HG03025 (cell line): ENCODE measurements at regions not wholly inside any gene's neighbourhood (a gene's known extent, or its start where the extent isn't known, plus 50 kb on each side); places are given as distances from the start of the nearest gene placed in this dataset.

Source experiments
- ATAC-seq: cut with Tn5 transposase; IDR thresholded peaks from one replicate; pipeline ENCODE4 v1.9.1; 2021; ENCODE audit warnings: mild to moderate bottlenecking, moderate library complexity; ENCODE audit not compliant: unreplicated experiment, low FRiP score

DNA sequence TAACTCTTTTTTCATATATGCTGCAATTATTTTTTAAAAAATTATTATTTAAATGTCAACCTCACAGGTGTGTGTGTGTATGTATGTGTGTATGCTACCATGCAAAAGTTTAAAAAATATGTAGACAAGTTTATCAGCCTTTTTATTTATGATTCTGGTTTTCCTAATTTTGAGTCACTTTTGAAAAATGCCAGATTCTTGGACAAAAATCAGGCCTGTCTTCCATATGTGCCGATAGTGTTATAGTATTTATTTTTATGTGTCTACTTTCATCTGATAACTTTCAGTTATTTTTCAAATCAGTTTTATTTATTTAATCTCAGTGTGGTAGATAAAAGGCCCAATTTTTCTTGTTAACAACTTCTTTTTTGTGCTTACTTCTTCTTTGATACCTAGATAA is 176.2 kb downstream of the RDH14 start:
- no peak for ATAC-seq

DNA sequence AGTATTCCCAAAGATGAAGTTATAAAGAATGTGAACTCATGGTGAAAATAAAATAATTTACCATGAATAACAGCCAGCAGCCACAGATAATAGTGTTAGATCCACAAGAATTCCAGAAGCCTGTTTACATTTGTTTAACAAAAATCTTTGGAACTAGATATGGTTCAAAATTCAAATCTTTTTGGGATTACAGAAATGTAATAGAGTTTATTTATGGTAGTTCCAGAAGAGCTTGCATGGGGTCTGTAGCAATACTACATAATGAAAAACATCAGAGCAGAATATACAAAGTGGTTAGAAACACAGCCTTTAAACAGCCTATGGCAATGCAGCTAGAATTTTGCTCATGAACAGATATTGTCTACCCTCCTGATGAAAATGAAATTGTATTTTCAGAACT is 179.1 kb downstream of the RDH14 start:
- ATAC-seq: no peak

DNA sequence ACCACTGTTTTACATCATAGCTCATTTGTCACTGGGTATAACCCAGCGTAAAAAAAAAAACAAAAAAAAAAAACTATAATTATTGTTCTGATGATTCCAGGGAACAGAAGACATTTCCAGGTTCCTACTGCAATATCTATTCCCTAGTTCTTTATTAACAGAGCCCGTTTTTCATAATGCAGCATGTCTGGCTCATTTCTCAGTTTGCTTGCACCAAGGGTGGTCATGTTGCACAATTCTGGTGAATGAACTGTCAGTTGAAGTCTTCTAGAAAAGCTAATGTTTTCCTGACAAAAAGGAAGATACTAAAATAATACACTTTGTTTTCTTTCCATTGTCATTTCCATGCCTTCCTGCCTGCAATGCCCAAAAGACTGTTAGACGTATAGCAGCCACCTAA is 180.1 kb downstream of the RDH14 start:
- ATAC-seq: no peak

DNA sequence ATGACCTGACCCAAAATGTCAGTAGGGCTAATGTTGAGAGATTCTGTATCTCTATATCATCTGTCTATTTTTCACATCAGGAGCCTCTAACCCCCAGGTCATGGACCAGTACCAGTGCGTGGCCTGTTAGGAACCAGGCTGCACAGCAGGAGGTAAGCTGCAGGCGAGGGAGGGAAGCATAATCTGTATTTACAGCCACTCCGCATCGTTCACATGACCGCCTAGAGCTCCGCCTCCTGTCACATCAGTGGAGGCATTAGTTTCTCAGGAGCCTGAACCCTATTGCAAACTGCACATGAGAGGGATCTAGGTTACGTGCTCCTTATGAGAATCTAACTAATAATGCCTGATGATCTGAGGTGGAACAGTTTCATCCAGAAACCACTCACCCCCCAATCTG is 180.6 kb downstream of the RDH14 start:
- no peak for ATAC-seq

DNA sequence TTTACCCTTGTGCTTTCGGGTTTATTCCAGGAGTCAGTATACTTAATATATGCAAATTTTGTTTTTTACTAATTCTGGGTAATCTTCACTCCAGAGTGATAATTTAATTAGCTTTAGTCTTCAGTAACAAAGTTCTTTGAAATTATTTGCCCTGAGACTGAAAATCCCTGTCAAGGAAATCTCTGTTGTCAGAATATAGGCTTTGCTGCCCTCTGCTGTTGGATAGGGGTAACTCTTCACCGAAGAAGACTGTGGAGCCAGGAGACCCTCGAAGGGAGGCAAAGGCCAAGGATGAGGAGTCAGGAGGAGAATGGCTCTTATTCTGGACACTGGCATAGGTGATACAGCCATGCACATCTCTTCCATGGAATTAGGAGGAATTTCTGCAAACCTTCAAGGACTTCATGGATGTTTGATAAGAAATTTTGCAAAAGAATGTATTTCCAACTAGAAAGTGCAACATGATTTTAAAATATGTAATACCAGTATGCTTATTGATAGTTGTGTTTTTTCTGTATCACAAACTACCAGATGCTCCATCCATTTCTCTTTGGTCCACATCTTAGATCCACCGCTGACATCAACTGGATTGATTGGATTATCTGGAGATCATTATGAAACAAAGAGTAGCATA is 182.3 kb downstream of the RDH14 start:
- ATAC-seq: peak; percentile 75

DNA sequence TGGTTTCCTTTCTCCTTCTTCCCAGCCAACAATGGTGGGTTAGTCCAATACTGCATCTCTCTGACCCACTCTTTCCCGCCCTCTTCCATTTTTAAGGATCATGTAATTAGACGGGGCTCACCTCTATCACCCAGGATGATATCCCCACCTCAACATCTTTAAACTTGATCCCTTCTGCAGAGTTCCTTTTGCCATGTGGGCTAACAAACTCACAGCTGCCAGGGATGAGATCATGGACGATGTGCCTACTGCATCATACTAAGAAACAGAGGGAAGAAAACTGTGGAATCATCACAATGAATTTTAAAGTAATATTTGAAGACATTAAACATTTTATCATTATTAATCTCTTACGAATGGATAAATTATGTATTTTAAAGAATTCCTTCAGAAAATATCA is 183.5 kb downstream of the RDH14 start:
- no peak for ATAC-seq

DNA sequence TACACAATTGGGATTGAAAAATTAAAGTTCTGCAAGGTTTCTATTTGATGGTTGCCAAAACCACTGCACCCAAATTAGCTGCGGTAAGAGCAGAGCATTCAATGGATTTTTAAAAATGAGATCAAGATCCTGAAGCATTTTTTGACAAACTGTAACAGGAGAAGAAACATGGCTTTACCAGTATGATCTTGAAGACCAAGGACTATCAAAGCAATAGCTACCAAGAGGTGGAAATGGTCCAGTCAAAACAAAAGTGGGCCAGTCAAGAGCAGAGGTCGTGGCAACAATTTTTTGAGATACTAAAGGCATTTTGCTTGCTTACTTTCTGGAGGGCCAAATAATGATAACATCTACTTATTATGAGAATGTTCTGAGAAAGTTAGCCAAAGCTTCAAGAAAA is 186.8 kb downstream of the RDH14 start:
- no peak for ATAC-seq

DNA sequence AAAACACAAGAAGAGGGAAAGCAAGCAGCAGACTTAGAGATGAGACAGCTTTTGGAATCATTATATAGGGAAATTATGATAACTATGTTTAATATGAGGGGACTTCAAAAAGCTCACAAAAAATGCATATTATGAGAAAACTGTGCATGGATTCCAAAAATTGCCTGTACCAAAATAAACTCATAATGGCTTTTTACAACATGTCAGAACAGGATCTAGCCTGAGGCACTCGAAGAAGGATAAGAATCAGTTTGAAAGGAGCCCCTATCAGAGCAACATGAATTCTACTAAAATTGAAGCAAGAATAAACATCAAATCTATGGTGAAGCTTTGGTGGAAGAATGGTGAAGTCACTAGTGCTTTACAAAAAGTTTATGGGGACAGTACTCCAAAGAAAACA is 187.4 kb downstream of the RDH14 start:
- no peak for ATAC-seq

DNA sequence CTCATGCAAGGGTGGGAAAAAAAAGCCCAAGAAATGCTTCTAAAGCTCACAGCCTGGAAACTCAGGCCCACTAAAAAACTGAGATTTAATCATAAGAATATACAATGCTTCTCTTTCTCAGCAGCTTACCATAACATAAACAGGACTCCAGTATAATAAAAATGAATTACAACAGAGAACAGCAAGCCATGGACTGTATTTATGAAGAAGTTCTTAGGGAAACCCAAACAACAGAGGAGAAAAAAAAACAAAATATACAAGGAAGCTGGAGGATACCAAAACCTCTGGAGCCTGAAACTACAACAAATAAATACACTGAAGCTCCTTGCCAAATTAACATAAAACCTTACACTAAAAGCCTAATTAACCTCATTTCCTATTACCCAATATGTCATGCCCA is 187.8 kb downstream of the RDH14 start:
- ATAC-seq: no peak

DNA sequence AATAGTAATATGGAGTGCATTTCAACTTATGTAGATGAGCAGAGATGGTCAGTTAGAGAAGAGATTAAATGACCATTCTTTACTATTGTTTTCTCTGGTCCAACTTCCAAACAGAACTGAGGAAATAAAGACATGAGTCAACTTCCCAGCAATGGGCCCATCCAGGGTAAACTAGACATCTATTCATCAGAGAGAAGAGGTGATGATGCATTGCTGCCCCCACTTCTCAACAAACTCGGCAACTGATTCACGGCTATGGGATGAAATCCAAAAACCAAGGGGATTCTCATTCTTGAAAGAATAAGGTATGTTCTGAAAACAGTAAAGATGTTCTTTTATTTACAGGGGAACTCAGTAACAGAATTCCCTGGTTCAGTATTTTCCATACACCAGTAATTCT is 190.7 kb downstream of the RDH14 start:
- no peak for ATAC-seq

DNA sequence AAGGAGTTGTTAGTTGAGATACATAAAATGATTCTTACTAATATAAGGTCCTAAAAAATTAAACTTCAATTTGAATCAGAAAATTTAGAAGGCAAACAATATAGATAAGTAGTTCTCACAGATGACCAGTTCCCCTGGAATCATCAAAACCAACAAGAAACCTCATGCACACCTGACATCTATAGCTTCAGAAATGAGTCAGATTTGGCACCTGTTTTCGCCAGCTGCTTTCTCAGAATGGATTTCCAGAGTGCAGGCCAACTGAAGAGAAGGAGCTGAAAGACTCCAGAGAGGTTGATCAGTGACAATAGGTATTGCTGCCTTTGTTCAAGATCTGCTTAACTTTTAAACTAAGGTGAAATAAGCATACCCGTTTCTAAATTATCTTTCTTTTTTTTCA is 192.4 kb downstream of the RDH14 start:
- ATAC-seq: no peak

DNA sequence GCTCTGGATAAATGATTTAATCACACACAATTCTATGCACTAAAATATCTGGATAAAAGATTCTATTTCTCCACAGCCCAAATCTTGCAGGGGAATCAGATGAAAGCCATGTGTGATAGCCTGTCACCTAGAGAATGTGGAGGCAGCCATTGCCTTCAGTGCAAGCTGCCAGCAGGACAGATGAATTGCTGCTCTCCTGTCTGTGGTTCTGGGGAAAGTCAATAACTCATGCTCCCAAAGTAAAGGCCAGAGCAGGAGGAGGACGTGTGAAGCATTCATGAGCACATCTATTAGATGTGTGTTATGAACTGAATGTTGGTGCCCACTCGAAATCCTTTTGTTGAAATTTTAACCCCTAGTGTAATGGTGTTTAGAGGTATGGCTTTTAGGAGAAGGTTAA is 195.1 kb downstream of the RDH14 start:
- ATAC-seq: no peak

DNA sequence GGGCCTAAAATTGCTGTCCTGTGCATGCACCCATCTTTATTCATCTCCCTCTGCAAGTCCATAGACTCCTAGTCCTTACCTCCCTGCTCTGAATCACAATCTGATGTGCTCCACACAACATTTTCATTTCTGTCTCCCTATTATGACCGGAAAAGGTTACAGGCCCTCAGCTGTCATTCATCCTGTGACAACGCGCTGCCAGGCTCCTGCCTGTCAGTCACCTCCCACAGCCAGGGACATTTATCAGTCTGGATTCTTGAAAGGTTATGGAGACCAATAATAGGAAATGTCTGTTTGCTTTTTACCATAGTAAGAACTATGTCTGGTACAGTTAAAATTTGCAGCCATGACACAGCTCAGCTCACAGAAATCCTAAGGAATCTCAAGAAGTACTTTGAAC is 197.1 kb downstream of the RDH14 start:
- no peak for ATAC-seq

DNA sequence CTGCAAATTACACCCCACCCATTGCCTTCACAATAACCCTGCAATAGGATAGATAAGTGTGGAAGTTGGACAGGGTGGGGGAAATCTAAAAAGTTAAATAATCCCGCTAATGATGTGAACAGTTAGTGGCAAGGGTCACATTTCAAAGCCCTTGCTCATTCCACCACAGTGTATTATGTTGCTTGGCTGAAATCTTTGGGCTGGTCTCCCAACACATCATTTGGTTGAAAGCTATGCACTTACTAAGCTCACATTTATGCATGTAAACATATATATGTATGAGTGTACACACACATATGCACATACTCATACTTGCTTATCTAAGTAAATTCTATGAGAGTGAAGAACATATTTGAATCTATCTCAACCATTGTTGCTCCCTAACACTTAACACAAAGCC is 197.8 kb downstream of the RDH14 start:
- no peak for ATAC-seq

DNA sequence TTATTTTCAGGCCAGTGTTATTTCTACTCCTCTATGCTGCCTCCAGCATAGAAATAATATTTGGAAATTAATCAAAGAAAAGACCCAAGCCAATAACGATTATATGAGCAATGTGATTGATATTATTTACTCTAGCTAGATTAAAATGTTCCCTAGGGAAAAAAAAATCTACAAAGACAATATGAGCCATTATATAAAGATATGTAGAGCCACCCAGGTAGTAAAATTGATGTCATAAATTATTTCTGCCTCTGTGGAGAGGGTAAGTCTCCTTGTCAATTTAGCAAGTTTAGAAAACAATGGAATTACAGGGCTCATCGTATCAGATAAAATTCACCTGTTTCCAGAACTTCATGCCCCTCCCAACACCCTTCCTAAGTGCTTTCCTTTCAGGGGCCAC is 202.9 kb downstream of the RDH14 start:
- ATAC-seq: no peak

DNA sequence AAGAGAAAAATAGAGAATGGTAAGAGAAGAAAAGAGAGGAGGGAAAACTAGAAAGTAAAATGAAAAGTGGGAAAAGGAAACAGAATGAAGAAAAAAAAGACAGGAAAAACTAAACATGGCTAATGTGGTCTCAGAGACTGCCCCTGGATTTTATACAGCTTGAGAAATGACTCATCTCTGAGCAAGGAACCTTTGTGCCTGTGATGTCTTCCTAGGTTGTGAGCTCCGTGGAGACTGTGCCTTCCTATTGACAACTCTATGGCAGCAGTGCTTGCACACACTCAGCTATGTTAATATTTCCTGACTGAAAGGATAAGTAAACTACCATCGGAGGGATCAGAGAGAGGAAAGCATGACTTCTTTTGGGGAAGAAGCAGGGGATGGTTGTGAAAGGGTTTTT is 203.8 kb downstream of the RDH14 start:
- ATAC-seq: no peak

DNA sequence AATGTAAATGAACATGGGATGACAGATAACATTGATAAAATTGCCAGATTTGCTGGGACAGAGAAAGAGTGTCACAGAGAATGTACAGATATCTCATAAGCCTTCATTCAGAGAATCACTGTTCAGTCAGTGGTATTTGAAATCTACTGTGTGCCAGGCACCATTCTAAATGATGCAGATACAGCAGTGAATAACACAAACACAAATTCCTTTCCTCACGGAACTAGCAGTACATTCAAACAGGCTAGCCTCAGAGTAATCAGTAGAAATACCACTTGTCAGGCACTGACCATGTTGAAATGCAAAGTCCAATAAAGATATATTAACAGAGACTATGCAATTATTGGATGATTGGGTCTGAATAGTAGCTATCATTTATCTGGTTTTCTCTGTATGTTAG is 211.0 kb downstream of the RDH14 start:
- no peak for ATAC-seq

DNA sequence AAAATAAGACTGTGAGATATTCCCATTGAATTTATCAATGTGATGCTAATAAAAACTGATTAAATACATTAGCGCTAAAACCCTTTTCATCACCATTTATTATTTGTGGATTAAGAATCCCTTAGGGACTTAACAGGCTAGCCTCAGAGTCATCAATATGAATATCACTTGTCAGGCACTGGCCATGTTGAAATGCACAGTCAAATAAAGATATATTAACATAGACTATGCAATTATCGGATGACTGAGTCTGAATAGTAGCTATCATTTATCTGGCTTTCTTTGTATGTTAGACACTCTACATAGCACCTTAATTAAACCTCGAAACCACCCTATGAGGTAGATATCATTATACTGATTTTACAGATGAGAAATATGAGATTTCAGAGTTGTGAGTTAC is 213.6 kb downstream of the RDH14 start:
- no peak for ATAC-seq

DNA sequence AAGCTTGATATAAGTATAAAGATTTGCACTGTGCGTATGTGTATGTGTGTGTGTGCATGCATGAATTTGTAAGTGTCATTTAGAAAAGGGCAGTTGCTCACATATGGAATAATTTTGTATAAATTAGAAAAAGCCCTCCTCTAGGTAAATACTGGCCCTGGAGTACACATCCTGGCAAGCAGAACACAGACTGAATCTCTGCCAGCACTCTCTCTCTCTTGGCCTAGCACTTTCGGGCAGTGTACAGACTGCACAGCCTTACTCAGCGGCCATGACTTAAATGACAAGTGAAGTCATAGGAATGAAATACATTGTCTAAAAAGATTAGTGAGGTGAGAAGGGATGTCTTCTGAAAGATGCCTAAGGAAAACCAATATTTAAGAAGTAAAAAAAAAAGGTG is 214.1 kb downstream of the RDH14 start:
- ATAC-seq: no peak

DNA sequence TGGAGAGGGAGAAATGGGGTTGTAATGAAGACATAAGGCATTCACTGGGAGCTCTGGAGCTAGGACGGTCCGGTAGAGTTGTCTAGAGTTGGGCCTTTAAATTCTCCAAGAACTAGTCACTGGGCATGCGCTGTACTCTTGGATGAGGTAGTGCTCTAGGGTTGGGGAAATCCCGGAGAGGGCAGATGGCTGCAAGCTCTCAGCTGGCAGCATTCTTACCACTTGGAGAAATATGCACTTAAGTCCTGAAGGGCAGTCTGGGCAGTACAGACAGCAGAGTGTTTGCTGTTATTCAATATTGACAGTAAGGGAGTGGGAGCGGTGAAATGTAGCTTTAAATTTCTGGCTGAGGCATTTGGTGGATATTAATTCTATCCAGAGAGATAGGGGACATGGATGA is 214.6 kb downstream of the RDH14 start:
- ATAC-seq: no peak

DNA sequence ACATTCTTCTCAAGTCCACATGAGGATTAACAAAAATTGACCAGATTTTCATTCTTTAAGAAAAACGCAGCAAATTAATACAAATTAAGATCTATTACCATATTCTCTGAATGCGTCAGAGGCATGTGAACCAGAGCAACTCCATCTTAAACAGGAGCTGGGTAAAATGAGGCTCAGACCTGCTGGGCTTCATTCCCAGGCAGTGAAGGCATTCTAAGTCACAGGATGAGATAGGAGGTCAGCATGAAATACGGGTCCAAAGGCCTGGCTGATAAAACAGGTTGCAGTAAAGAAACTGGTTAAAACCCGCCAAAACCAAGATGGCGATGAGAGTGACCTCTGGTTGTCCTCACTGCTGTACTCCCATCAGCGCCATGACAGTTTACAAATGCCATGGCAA is 217.6 kb downstream of the RDH14 start:
- ATAC-seq: no peak

DNA sequence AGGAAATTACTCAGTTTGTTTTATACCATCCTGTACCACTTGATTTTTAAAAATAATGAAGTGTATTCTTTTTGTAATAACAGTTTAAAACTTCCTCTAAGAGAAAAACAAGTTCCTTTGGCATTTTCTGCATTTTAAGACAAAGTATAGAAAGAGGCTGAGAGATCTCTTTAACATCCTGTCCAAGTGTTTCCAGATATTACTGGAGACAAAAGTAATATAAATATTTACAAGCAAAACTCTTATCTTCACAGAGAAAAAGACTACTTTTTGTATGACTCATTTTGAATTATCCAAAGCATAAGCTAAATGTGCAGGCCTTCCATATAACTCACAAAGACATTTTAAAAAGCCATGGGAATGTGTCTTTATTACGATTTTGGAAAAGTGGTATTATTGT is 221.1 kb downstream of the RDH14 start:
- no peak for ATAC-seq

DNA sequence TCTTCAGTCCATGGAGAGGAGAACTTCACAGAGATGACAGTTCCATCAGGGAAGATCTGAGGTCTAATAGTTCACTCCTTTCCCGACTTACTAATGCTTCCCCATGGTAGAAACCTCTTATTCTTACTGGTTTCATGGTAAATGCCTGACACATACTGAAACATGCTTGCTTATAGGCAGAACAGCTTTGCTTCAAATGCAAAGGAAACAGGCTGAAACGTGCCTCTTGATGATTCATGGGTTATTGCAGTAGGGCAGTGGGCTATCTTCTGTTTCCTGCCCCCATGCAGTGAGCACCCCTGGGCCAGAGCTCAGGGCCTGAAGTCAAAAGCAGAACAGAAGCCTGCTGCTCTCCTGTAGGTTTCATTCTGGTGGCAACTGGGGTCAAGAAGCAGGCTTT is 223.5 kb downstream of the RDH14 start:
- no peak for ATAC-seq
